ENCODE measurements at regions not wholly inside any gene's neighbourhood (a gene's known extent, or its start where the extent isn't known, plus 50 kb on each side); places are given as distances from the start of the nearest gene placed in this dataset.

DNA sequence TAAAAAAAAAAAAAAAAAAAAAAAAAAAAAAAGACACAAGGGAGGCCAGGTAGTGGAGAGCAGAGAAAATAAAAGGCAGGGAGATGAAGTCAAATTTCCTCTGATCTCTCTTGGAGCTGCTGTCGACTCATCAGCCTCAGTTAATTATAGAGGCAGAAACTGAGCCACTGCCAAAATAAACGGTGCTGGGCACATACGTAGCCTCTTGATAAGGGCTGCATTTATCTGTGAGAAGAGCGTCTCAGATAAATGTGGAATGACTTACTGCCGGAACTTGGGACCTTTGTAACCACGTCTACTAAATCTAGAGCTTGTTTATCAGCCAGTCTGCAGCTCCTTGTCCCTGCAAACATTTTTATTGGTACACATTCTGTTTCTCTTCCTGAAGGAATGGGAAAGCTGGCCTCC, 162.3 kb downstream of the BAMBI start:
- no peak for TF ChIP-seq PTRF (tag; IDR thresholded peaks at IDR 0.05)
- TF ChIP-seq, protein P1, sequence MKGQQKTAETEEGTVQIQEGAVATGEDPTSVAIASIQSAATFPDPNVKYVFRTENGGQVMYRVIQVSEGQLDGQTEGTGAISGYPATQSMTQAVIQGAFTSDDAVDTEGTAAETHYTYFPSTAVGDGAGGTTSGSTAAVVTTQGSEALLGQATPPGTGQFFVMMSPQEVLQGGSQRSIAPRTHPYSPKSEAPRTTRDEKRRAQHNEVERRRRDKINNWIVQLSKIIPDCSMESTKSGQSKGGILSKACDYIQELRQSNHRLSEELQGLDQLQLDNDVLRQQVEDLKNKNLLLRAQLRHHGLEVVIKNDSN (CRISPR knock-in tag; IDR thresholded peaks at IDR 0.05), result no peak
- no peak for TF ChIP-seq ZNF121 (CRISPR knock-in tag; conservative IDR thresholded peaks at IDR 0.05)
- no peak for TF ChIP-seq E2F8 (IDR thresholded peaks at IDR 0.05; ENCODE audit: low read depth, partially characterized antibody)
- TF ChIP-seq XRCC5 (IDR thresholded peaks at IDR 0.05; ENCODE audit: low read depth, low read length), result no peak
- TF ChIP-seq ZNF785 (CRISPR knock-in tag; IDR thresholded peaks at IDR 0.05), result no peak
- TF ChIP-seq ZNF644 (tag; IDR thresholded peaks at IDR 0.05; ENCODE audit: low read depth), result no peak
- TF ChIP-seq CTCF (IDR thresholded peaks at IDR 0.05 in 2 of 3, conservative IDR thresholded peaks at IDR 0.05 in 1 of 3; ENCODE audit: insufficient read depth in 2 of 3, low read depth in 1 of 3, low read length in 3 of 3), result no peak
